ENCODE measurements at regions not wholly inside any gene's neighbourhood (a gene's known extent, or its start where the extent isn't known, plus 50 kb on each side); places are given as distances from the start of the nearest gene placed in this dataset.

GRCh38 chr11:38356255-38356654, 1758.2 kb upstream of the RAG2 start:
- no peak for TF ChIP-seq CTCF (IDR thresholded peaks at IDR 0.05; ENCODE audit: insufficient read depth, low read depth, low read length)
- no peak for TF ChIP-seq EZH2 (IDR thresholded peaks at IDR 0.05; ENCODE audit: insufficient read depth, low read length)
